ENCODE measurements at regions not wholly inside any gene's neighbourhood (a gene's known extent, or its start where the extent isn't known, plus 50 kb on each side); places are given as distances from the start of the nearest gene placed in this dataset.

DNA sequence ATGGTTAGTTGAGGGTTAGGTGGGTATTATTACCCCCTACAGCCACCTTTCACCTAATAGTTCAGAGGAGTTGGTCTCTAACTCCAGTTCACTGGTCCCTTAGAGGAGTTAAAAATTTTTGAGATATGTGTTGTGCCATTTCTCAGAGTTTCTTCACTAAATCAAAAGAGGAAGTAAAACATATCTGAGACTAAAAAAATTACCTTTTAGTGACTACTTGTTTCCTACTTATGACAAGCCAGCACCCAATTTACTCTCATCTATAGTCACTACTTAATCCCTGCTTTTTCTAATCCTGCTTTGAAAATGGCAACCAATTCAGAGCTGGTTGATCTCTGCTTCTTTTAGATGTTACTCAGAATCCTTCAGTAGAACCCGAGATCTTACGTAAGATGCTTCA lies 1316.8 kb upstream of the B3GALT2 start:
- no peak for TF ChIP-seq ZFX (IDR thresholded peaks at IDR 0.05; ENCODE audit: borderline replicate concordance)
- TF ChIP-seq, protein P1, sequence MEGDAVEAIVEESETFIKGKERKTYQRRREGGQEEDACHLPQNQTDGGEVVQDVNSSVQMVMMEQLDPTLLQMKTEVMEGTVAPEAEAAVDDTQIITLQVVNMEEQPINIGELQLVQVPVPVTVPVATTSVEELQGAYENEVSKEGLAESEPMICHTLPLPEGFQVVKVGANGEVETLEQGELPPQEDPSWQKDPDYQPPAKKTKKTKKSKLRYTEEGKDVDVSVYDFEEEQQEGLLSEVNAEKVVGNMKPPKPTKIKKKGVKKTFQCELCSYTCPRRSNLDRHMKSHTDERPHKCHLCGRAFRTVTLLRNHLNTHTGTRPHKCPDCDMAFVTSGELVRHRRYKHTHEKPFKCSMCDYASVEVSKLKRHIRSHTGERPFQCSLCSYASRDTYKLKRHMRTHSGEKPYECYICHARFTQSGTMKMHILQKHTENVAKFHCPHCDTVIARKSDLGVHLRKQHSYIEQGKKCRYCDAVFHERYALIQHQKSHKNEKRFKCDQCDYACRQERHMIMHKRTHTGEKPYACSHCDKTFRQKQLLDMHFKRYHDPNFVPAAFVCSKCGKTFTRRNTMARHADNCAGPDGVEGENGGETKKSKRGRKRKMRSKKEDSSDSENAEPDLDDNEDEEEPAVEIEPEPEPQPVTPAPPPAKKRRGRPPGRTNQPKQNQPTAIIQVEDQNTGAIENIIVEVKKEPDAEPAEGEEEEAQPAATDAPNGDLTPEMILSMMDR (IDR thresholded peaks at IDR 0.05) = no peak

DNA sequence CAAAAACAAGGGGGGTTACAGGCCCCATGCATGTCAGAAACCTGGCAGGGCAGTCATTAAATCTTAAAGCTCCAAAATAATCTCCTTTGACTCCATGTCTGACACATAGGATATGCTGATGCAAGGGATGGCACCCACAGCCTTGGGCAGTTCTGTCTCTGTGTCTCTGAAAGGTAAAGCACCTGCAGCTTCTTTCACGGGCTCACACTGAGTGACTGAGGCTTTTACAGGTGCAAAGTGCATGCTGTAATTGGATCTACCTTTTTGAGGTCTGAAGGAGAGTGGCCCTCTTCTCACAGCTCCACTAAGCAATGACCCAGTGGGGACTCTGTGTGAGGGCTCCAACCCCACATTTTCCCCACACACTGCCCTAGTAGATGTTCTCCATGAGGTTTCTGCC lies 1309.0 kb upstream of the B3GALT2 start:
- no peak for TF ChIP-seq ZFX (IDR thresholded peaks at IDR 0.05; ENCODE audit: borderline replicate concordance)
- TF ChIP-seq, protein P1 (IDR thresholded peaks at IDR 0.05) = no peak
- no peak overlapping the region for H3K27ac ChIP-seq

More for the DNA sequence above, 1316.8 kb upstream of the B3GALT2 start:
- H3K27ac ChIP-seq = no peak overlapping the region

DNA sequence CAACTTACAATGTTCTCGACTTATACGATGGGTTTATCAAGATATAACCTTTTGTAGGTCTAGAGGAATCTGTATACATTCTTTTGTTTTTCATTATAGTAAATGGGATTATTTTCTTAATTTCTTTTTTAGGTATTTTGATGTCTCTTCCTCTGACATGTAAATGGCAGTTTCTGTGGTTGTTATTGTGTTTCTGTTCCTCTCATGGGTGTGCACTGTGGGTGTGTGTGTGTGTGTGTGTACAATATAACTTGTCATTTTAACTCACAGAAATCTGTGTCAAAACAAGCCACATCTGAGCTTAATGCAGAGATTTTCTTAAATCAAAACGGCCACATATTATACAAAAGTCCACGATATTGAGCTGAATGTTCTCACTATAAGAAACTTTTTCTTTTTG lies 1300.8 kb upstream of the B3GALT2 start:
- no peak overlapping the region for H3K27ac ChIP-seq
- TF ChIP-seq ZFX (IDR thresholded peaks at IDR 0.05; ENCODE audit: borderline replicate concordance) = no peak
- TF ChIP-seq, protein P1 (IDR thresholded peaks at IDR 0.05) = no peak

DNA sequence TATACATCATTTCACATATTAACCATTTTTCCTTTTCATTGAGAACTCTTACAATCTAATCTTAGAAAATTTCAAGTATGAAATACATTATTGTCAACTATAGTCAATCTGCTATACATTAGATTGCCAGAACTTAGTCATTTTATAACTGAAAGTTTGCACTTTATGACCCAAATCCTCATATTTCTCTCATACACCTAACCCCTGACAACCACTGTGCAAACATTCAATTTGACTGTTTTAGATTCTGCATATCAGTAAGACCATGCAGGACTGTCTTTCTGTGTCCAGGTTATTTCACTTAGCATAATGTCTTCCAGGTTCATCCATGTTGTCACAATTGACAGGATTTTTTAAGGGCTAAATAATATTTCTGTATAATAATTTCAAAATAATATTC lies 1299.0 kb upstream of the B3GALT2 start:
- TF ChIP-seq, protein P1 (IDR thresholded peaks at IDR 0.05) = no peak
- no peak for TF ChIP-seq ZFX (IDR thresholded peaks at IDR 0.05; ENCODE audit: borderline replicate concordance)

DNA sequence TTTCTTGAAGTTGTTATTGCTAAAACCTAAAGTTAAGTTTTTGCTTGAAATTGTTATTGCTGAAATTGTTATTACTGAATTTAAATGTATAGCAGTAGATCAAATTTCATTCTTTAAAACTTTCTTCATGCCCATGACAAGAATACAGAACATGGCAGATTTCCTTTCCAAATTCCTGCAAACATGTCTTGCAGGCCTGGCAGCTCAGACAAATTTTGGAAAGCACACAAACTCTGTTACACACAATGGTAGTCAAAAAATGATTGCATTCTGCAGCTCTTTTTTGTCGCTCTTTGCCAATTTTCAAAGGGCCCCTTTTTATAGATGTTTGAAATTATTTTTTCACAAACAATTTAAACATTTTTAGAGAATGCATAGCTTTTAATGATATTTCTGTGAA lies 1292.3 kb upstream of the B3GALT2 start:
- no peak overlapping the region for H3K27ac ChIP-seq
- no peak for TF ChIP-seq ZFX (IDR thresholded peaks at IDR 0.05; ENCODE audit: borderline replicate concordance)
- TF ChIP-seq, protein P1 (IDR thresholded peaks at IDR 0.05) = no peak

More for the DNA sequence above, 1299.0 kb upstream of the B3GALT2 start:
- H3K27ac ChIP-seq = no peak overlapping the region

DNA sequence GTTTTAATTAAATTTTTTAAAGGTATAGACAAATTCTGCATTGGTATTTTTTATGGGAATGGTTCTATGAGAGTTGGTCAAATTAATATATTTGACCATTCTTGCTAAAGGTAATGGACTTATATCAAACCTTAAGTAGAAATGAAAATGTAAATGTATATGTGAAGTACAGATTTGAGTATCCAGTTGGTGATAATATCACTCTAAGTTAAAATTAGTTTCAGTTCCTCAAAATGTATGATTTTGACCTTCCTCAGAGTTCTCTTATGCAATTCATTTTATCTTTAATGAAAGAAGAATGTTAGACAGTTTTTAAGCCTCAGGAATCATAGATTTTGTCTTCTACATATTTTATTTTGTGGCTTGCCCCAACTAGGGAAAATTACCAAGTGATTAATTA lies 1291.5 kb upstream of the B3GALT2 start:
- H3K27ac ChIP-seq = no peak overlapping the region
- TF ChIP-seq, protein P1 (IDR thresholded peaks at IDR 0.05) = no peak
- no peak for TF ChIP-seq ZFX (IDR thresholded peaks at IDR 0.05; ENCODE audit: borderline replicate concordance)

DNA sequence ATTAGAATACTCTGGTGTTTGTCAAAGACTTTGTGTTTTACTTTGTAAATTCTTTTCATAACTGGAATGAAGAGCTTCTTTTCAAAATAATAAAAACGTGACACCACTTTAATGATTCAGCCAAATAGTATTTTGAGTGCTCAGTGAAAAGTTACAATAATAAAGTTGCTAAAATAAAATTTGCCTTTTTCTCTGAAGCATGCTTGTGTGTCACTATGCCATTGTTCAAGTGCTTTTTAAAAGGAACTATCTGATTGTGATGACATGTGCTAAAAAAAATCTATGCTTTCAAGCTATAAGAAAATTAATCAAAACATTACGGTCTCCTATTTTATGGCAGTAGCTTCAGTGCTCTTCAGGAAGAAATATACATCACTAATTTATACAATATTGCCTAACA lies 1290.5 kb upstream of the B3GALT2 start:
- no peak overlapping the region for H3K27ac ChIP-seq
- TF ChIP-seq, protein P1 (IDR thresholded peaks at IDR 0.05) = no peak
- no peak for TF ChIP-seq ZFX (IDR thresholded peaks at IDR 0.05; ENCODE audit: borderline replicate concordance)

All from 22Rv1 (cell line).